Neuronal stem cell (in vitro differentiated cells): ENCODE measurements at regions not wholly inside any gene's neighbourhood (a gene's known extent, or its start where the extent isn't known, plus 50 kb on each side); places are given as distances from the start of the nearest gene placed in this dataset.

Source experiments
- DNase-seq: peaks from one replicate; pipeline ENCODE4 v3.0.0-alpha.2; 2013; ENCODE audit warnings: low spot score
- H2AFZ ChIP-seq: one replicate; pipeline ENCODE4 v1.6.1; 2013; ENCODE audit warnings: mild to moderate bottlenecking, low read length, inconsistent platforms
- H2AK5ac ChIP-seq: 2 replicates; pipeline ENCODE4 v1.6.1; 2013; ENCODE audit warnings: low read depth, mild to moderate bottlenecking, inconsistent platforms, low read length, moderate library complexity, mixed read lengths
- H2BK120ac ChIP-seq: 2 replicates; pipeline ENCODE4 v1.6.1; 2013; ENCODE audit warnings: low read depth, mild to moderate bottlenecking, inconsistent platforms, low read length, moderate library complexity, mixed read lengths
- H2BK12ac ChIP-seq: one replicate; pipeline ENCODE4 v1.6.1; 2013; ENCODE audit warnings: low read length, inconsistent platforms
- H2BK15ac ChIP-seq: 2 replicates; pipeline ENCODE4 v1.6.1; 2013; ENCODE audit warnings: mild to moderate bottlenecking, low read length, inconsistent platforms, mixed read lengths
- H2BK5ac ChIP-seq: one replicate; pipeline ENCODE4 v1.6.1; 2013; ENCODE audit warnings: inconsistent platforms, mild to moderate bottlenecking, low read length, moderate library complexity
- H3K14ac ChIP-seq: one replicate; pipeline ENCODE4 v1.6.1; 2013; ENCODE audit warnings: low read length, inconsistent platforms
- H3K18ac ChIP-seq: 2 replicates; pipeline ENCODE4 v1.6.1; 2013; ENCODE audit warnings: low read length, inconsistent platforms
- H3K23ac ChIP-seq: 2 replicates; pipeline ENCODE4 v1.6.1; 2013; ENCODE audit warnings: low read depth, mild to moderate bottlenecking, mixed read lengths, low read length, inconsistent platforms; ENCODE audit not compliant: poor library complexity
- H3K27ac ChIP-seq: replicated peaks from 3 replicates; pipeline ENCODE4 v1.5.1; 2013; ENCODE audit warnings: low read length, inconsistent platforms
- H3K27me3 ChIP-seq, 3 experiments: 2 replicates each; pipeline ENCODE4 v1.6.1; 2013; ENCODE audit warnings: low read length in 3 of 3, mild to moderate bottlenecking in 2 of 3, inconsistent platforms in 1 of 3, low read depth in 1 of 3, mixed read lengths in 1 of 3, moderate library complexity in 1 of 3; ENCODE audit not compliant: control insufficient read depth in 3 of 3, insufficient read depth in 3 of 3
- H3K36me3 ChIP-seq, 2 donors: replicated peaks in 1 of 2; 2 replicates each; pipeline ENCODE4 v1.6.1; 2013; ENCODE audit warnings: low read length in 2 of 2; ENCODE audit not compliant: control insufficient read depth in 2 of 2, insufficient read depth in 2 of 2
- H3K4ac ChIP-seq: 2 replicates; pipeline ENCODE4 v1.6.1; 2013; ENCODE audit warnings: inconsistent platforms, mild to moderate bottlenecking, low read length, moderate library complexity
- H3K4me1 ChIP-seq, 2 donors: 1 replicate in 1 of 2; 2 replicates in 1 of 2; pipeline ENCODE4 v1.6.1; 2013; ENCODE audit warnings: low read length in 2 of 2, low read depth in 1 of 2; ENCODE audit not compliant: control insufficient read depth in 2 of 2, insufficient read depth in 1 of 2
- H3K4me2 ChIP-seq: one replicate; pipeline ENCODE4 v1.6.1; 2013; ENCODE audit warnings: mild to moderate bottlenecking, low read length, inconsistent platforms; ENCODE audit not compliant: insufficient read depth, poor library complexity, severe bottlenecking
- H3K4me3 ChIP-seq, 2 donors: 2 replicates each; pipeline ENCODE4 v1.5.1; 2013; ENCODE audit warnings: low read length in 2 of 2, mild to moderate bottlenecking in 2 of 2, inconsistent platforms in 1 of 2, moderate library complexity in 1 of 2
- H3K79me1 ChIP-seq: one replicate; pipeline ENCODE4 v1.6.1; 2013; ENCODE audit warnings: low read depth, mild to moderate bottlenecking, inconsistent platforms, low read length, moderate library complexity
- H3K9ac ChIP-seq: one replicate; pipeline ENCODE4 v1.6.1; 2013; ENCODE audit warnings: mild to moderate bottlenecking, low read depth, low read length, inconsistent platforms; ENCODE audit not compliant: poor library complexity
- H3K9me3 ChIP-seq, 2 donors: replicated peaks in 1 of 2; 2 replicates each; pipeline versions ENCODE3 to v1.6.1; 2013; ENCODE audit warnings: low read length in 2 of 2, mild to moderate bottlenecking in 2 of 2, inconsistent platforms in 1 of 2, low read depth in 1 of 2, mixed read lengths in 1 of 2, moderate library complexity in 1 of 2; ENCODE audit not compliant: control insufficient read depth in 2 of 2, insufficient read depth in 1 of 2
- H4K8ac ChIP-seq: one replicate; pipeline ENCODE4 v1.6.1; 2013; ENCODE audit warnings: low read depth, mild to moderate bottlenecking, inconsistent platforms, low read length, moderate library complexity
- H4K91ac ChIP-seq: one replicate; pipeline ENCODE4 v1.6.1; 2013; ENCODE audit warnings: low read length, low read depth, mild to moderate bottlenecking, inconsistent platforms; ENCODE audit not compliant: poor library complexity
- WGBS, 2 donors: extraction: QIAGEN DNeasy Blood & Tissue Kit; methylation state at CpG; one replicate each; pipeline ENCODE4 v1.1.7; 2013; ENCODE audit warnings: missing lambda C conversion rate in 2 of 2, mixed read lengths in 1 of 2; ENCODE audit not compliant: insufficient read length in 2 of 2, insufficient replicate concordance in 1 of 2; ENCODE audit errors: extremely low coverage in 2 of 2; 5-methylcytosine and 5-hydroxymethylcytosine counted together

GRCh38 chr1:98500324-98500723 lies 161.2 kb upstream of the SNX7 start:
- Histone ChIP-seq H3K79me1 (no peaks in the 10 kb centered on the region), H2BK120ac (no peak overlapping the region), H3K9ac (no peak overlapping the region), H3K4ac (no peak overlapping the region), H4K8ac (no peak overlapping the region), H2AFZ (no peak overlapping the region), H3K9me3 (peaks cover 0 to 1% of the 10 kb centered on the region in 2 donors), H3K4me3 (no peak overlapping the region), H3K27me3 (no peaks in the 10 kb centered on the region), H3K4me1 (no peaks in the 10 kb centered on the region), H2BK15ac (no peak overlapping the region), H4K91ac (no peak overlapping the region), H2BK12ac (no peak overlapping the region), H3K36me3 (no peaks in the 10 kb centered on the region), H3K27ac (no peak overlapping the region), H3K14ac (no peak overlapping the region), H2BK5ac (no peak overlapping the region), H3K23ac (no peak overlapping the region), H2AK5ac (no peak overlapping the region), H3K4me2 (no peak overlapping the region), H3K18ac (no peak overlapping the region)
- DNase-seq: no peak
- no CpG with 5 or more reads among the region's 2 CpGs for WGBS, 2 donors

GRCh38 chr1:98498651-98499050 lies 162.9 kb upstream of the SNX7 start:
- no peak overlapping the region for H3K4ac ChIP-seq
- no peak overlapping the region for H3K9ac ChIP-seq
- no peak overlapping the region for H2BK12ac ChIP-seq
- H3K4me1 ChIP-seq: no peaks in the 10 kb centered on the region
- H2BK15ac ChIP-seq: no peak overlapping the region
- no peaks in the 10 kb centered on the region for H3K36me3 ChIP-seq
- no peak overlapping the region for H3K18ac ChIP-seq
- H2BK5ac ChIP-seq: no peak overlapping the region
- H3K27me3 ChIP-seq: no peaks in the 10 kb centered on the region
- no peak overlapping the region for H3K4me3 ChIP-seq
- H3K23ac ChIP-seq: no peak overlapping the region
- no peaks in the 10 kb centered on the region for H3K79me1 ChIP-seq
- no peak overlapping the region for H4K8ac ChIP-seq
- no peak overlapping the region for H2AK5ac ChIP-seq
- H3K4me2 ChIP-seq: no peak overlapping the region
- no peak overlapping the region for H2BK120ac ChIP-seq
- H4K91ac ChIP-seq: no peak overlapping the region
- H3K14ac ChIP-seq: no peak overlapping the region
- H3K27ac ChIP-seq: no peak overlapping the region
- H2AFZ ChIP-seq: no peak overlapping the region
- no peaks in the 10 kb centered on the region for H3K9me3 ChIP-seq
- DNase-seq: no peak
- no CpG with 5 or more reads among the region's 1 CpG for whole genome bisulfite sequencing, 2 donors

- Histone ChIP-seq H2BK12ac (no peak overlapping the region), H3K18ac (no peak overlapping the region), H3K9me3 (no peaks in the 10 kb centered on the region), H3K27me3 (no peaks in the 10 kb centered on the region), H3K4me1 (no peaks in the 10 kb centered on the region), H3K4ac (no peak overlapping the region), H2BK15ac (no peak overlapping the region), H2AK5ac (no peak overlapping the region), H2BK5ac (no peak overlapping the region), H3K36me3 (no peaks in the 10 kb centered on the region), H3K14ac (no peak overlapping the region), H4K91ac (no peak overlapping the region), H3K27ac (no peak overlapping the region), H4K8ac (no peak overlapping the region), H3K4me3 (no peak overlapping the region), H3K9ac (no peak overlapping the region), H3K79me1 (no peaks in the 10 kb centered on the region), H3K23ac (no peak overlapping the region), H2AFZ (peak overlapping the region; percentile 45), H2BK120ac (no peak overlapping the region), H3K4me2 (no peak overlapping the region)
- DNase-seq: no peak
- WGBS, 2 donors: no CpG with 5 or more reads among the region's 2 CpGs
Measured at GRCh38 chr1:98497497-98497896, 164.0 kb upstream of the SNX7 start.

- no peak overlapping the region for H2BK5ac ChIP-seq
- H3K27ac ChIP-seq: no peak overlapping the region
- H3K4me3 ChIP-seq: no peak overlapping the region
- H3K79me1 ChIP-seq: no peaks in the 10 kb centered on the region
- H3K9me3 ChIP-seq: no peaks in the 10 kb centered on the region
- no peak overlapping the region for H3K4ac ChIP-seq
- no peak overlapping the region for H3K18ac ChIP-seq
- H3K9ac ChIP-seq: no peak overlapping the region
- no peak overlapping the region for H3K23ac ChIP-seq
- WGBS, 2 donors: no CpG with 5 or more reads among the region's 2 CpGs
- H2AK5ac ChIP-seq: no peak overlapping the region
- no peak overlapping the region for H3K14ac ChIP-seq
- H2BK120ac ChIP-seq: no peak overlapping the region
- H2AFZ ChIP-seq: no peak overlapping the region
- H3K4me2 ChIP-seq: no peak overlapping the region
- H3K36me3 ChIP-seq: no peaks in the 10 kb centered on the region
- H3K4me1 ChIP-seq: no peaks in the 10 kb centered on the region
- H3K27me3 ChIP-seq: no peaks in the 10 kb centered on the region
- H2BK12ac ChIP-seq: no peak overlapping the region
- DNase-seq: no peak
- H2BK15ac ChIP-seq: no peak overlapping the region
- no peak overlapping the region for H4K91ac ChIP-seq
- no peak overlapping the region for H4K8ac ChIP-seq
Measured at GRCh38 chr1:98496256-98496995, 165.1 kb upstream of the SNX7 start.
